ENCODE measurements at regions not wholly inside any gene's neighbourhood (a gene's known extent, or its start where the extent isn't known, plus 50 kb on each side); places are given as distances from the start of the nearest gene placed in this dataset.

- ATAC-seq (ENCODE audit: low FRiP score in 2 of 2) (peak in 1 of 2 donors; percentile 36), DNase-seq (peak in 1 of 2 donors; percentile 27)
- H3K4me3 ChIP-seq: peak overlapping the region in 1 of 4 donors; percentile 11
- H3K36me3 ChIP-seq: no peaks in the 10 kb centered on the region
- peaks cover 0 to 10% (median 6%) of the 10 kb centered on the region in 4 donors for H3K4me1 ChIP-seq
- no peaks in the 10 kb centered on the region for H3K27me3 ChIP-seq
- no peaks in the 10 kb centered on the region for H3K9me3 ChIP-seq
- WGBS, 2 donors: 42 to 54% methylated on average over 12 of the region's 12 CpGs
- TF ChIP-seq EP300 (IDR thresholded peaks at IDR 0.05): no peak
- TF ChIP-seq, protein P1, sequence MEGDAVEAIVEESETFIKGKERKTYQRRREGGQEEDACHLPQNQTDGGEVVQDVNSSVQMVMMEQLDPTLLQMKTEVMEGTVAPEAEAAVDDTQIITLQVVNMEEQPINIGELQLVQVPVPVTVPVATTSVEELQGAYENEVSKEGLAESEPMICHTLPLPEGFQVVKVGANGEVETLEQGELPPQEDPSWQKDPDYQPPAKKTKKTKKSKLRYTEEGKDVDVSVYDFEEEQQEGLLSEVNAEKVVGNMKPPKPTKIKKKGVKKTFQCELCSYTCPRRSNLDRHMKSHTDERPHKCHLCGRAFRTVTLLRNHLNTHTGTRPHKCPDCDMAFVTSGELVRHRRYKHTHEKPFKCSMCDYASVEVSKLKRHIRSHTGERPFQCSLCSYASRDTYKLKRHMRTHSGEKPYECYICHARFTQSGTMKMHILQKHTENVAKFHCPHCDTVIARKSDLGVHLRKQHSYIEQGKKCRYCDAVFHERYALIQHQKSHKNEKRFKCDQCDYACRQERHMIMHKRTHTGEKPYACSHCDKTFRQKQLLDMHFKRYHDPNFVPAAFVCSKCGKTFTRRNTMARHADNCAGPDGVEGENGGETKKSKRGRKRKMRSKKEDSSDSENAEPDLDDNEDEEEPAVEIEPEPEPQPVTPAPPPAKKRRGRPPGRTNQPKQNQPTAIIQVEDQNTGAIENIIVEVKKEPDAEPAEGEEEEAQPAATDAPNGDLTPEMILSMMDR (IDR thresholded peaks at IDR 0.05): no peak
- no peak for TF ChIP-seq POLR2A (IDR thresholded peaks at IDR 0.05)
- no peak for TF ChIP-seq POLR2AphosphoS5 (IDR thresholded peaks at IDR 0.05)
- peak overlapping the region in 2 of 4 donors; percentile 1 to 18 for H3K27ac ChIP-seq
Observed at GRCh38 chr14:22071006-22071405, 397.4 kb upstream of the OR4E1 start.

GRCh38 chr14:22070119-22070982 is 396.7 kb upstream of the OR4E1 start:
- TF ChIP-seq POLR2AphosphoS5 (IDR thresholded peaks at IDR 0.05): no peak
- TF ChIP-seq POLR2A (IDR thresholded peaks at IDR 0.05): no peak
- TF ChIP-seq, protein P1 (IDR thresholded peaks at IDR 0.05): no peak
- no peak for TF ChIP-seq EP300 (IDR thresholded peaks at IDR 0.05)
- 10 to 15% methylated on average over 12 of the region's 12 CpGs for WGBS, 2 donors
- Histone ChIP-seq H3K4me3 (peak overlapping the region in 2 of 4 donors; percentile 11 to 19), H3K36me3 (no peaks in the 10 kb centered on the region), H3K9me3 (no peaks in the 10 kb centered on the region), H3K27ac (peak overlapping the region in 2 of 4 donors; percentile 1 to 18), H3K4me1 (peaks cover 0 to 10% (median 6%) of the 10 kb centered on the region in 4 donors), H3K27me3 (no peaks in the 10 kb centered on the region)
- peak in 1 of 2 donors; percentile 52 for ATAC-seq (ENCODE audit: low FRiP score in 2 of 2)
- DNase-seq: peak in 1 of 2 donors; percentile 37

- TF ChIP-seq POLR2A (IDR thresholded peaks at IDR 0.05): no peak
- no peak for TF ChIP-seq POLR2AphosphoS5 (IDR thresholded peaks at IDR 0.05)
- TF ChIP-seq EP300 (IDR thresholded peaks at IDR 0.05): no peak
- TF ChIP-seq, protein P1 (IDR thresholded peaks at IDR 0.05): no peak
- Histone ChIP-seq H3K4me3 (no peak overlapping the region), H3K27me3 (no peaks in the 10 kb centered on the region), H3K27ac (no peak overlapping the region), H3K9me3 (no peaks in the 10 kb centered on the region), H3K36me3 (no peaks in the 10 kb centered on the region), H3K4me1 (peaks cover 0 to 4% (median 2%) of the 10 kb centered on the region in 4 donors)
- 68% methylated on average over 1 of the region's 1 CpG for WGBS, 2 donors
- ATAC-seq (ENCODE audit: low FRiP score in 2 of 2) (no peak), DNase-seq (no peak)
Observed at GRCh38 chr14:22065347-22065746, 391.7 kb upstream of the OR4E1 start.

DNA sequence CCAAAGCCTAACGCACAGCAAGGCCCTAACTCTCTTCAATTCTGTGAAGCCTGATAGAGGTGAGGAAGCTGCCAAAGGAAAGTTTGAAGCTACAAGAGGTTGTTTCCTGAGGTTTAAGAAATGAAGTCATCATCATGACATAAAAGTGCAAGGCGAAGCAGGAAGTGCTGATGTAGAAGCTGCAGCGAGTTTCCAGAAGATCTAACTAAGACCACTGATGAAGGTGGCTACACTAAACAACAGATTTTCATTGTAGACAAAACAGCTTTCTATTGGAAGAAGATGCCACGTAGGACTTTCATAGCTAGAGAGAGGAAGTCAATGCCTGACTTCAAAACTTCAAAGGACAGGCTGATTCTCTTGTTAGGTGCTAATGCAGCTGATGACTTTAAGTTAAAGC is 385.6 kb upstream of the OR4E1 start:
- Histone ChIP-seq H3K27me3 (no peaks in the 10 kb centered on the region), H3K36me3 (no peaks in the 10 kb centered on the region), H3K9me3 (no peaks in the 10 kb centered on the region), H3K4me3 (no peak overlapping the region), H3K4me1 (no peaks in the 10 kb centered on the region), H3K27ac (no peak overlapping the region)
- 85% methylated on average over 4 of the region's 4 CpGs for WGBS, 2 donors
- TF ChIP-seq POLR2AphosphoS5 (IDR thresholded peaks at IDR 0.05) (no peak), EP300 (IDR thresholded peaks at IDR 0.05) (no peak), POLR2A (IDR thresholded peaks at IDR 0.05) (no peak)
- TF ChIP-seq, protein P1 (IDR thresholded peaks at IDR 0.05): no peak
- DNase-seq (no peak), ATAC-seq (ENCODE audit: low FRiP score in 2 of 2) (no peak)

All from upper lobe of left lung (tissue), 6 donors.